Neuronal stem cell (in vitro differentiated cells): ENCODE measurements at regions not wholly inside any gene's neighbourhood (a gene's known extent, or its start where the extent isn't known, plus 50 kb on each side); places are given as distances from the start of the nearest gene placed in this dataset.
A peak's percentile ranks its signal among the peaks of the same experiment; 100 is the strongest.

ENCODE experiments used
- DNase-seq: peaks from one replicate; pipeline ENCODE4 v3.0.0-alpha.2; 2013; ENCODE audit warnings: low spot score
- H2AFZ ChIP-seq: one replicate; pipeline ENCODE4 v1.6.1; 2013; ENCODE audit warnings: mild to moderate bottlenecking, low read length, inconsistent platforms
- H2AK5ac ChIP-seq: 2 replicates; pipeline ENCODE4 v1.6.1; 2013; ENCODE audit warnings: low read depth, mild to moderate bottlenecking, inconsistent platforms, low read length, moderate library complexity, mixed read lengths
- H2BK120ac ChIP-seq: 2 replicates; pipeline ENCODE4 v1.6.1; 2013; ENCODE audit warnings: low read depth, mild to moderate bottlenecking, inconsistent platforms, low read length, moderate library complexity, mixed read lengths
- H2BK12ac ChIP-seq: one replicate; pipeline ENCODE4 v1.6.1; 2013; ENCODE audit warnings: low read length, inconsistent platforms
- H2BK15ac ChIP-seq: 2 replicates; pipeline ENCODE4 v1.6.1; 2013; ENCODE audit warnings: mild to moderate bottlenecking, low read length, inconsistent platforms, mixed read lengths
- H2BK5ac ChIP-seq: one replicate; pipeline ENCODE4 v1.6.1; 2013; ENCODE audit warnings: inconsistent platforms, mild to moderate bottlenecking, low read length, moderate library complexity
- H3K14ac ChIP-seq: one replicate; pipeline ENCODE4 v1.6.1; 2013; ENCODE audit warnings: low read length, inconsistent platforms
- H3K18ac ChIP-seq: 2 replicates; pipeline ENCODE4 v1.6.1; 2013; ENCODE audit warnings: low read length, inconsistent platforms
- H3K23ac ChIP-seq: 2 replicates; pipeline ENCODE4 v1.6.1; 2013; ENCODE audit warnings: low read depth, mild to moderate bottlenecking, mixed read lengths, low read length, inconsistent platforms; ENCODE audit not compliant: poor library complexity
- H3K27ac ChIP-seq: replicated peaks from 3 replicates; pipeline ENCODE4 v1.5.1; 2013; ENCODE audit warnings: low read length, inconsistent platforms
- H3K27me3 ChIP-seq, 3 experiments: 2 replicates each; pipeline ENCODE4 v1.6.1; 2013; ENCODE audit warnings: low read length in 3 of 3, mild to moderate bottlenecking in 2 of 3, inconsistent platforms in 1 of 3, low read depth in 1 of 3, mixed read lengths in 1 of 3, moderate library complexity in 1 of 3; ENCODE audit not compliant: control insufficient read depth in 3 of 3, insufficient read depth in 3 of 3
- H3K36me3 ChIP-seq, 2 donors: replicated peaks in 1 of 2; 2 replicates each; pipeline ENCODE4 v1.6.1; 2013; ENCODE audit warnings: low read length in 2 of 2; ENCODE audit not compliant: control insufficient read depth in 2 of 2, insufficient read depth in 2 of 2
- H3K4ac ChIP-seq: 2 replicates; pipeline ENCODE4 v1.6.1; 2013; ENCODE audit warnings: inconsistent platforms, mild to moderate bottlenecking, low read length, moderate library complexity
- H3K4me1 ChIP-seq, 2 donors: 1 replicate in 1 of 2; 2 replicates in 1 of 2; pipeline ENCODE4 v1.6.1; 2013; ENCODE audit warnings: low read length in 2 of 2, low read depth in 1 of 2; ENCODE audit not compliant: control insufficient read depth in 2 of 2, insufficient read depth in 1 of 2
- H3K4me2 ChIP-seq: one replicate; pipeline ENCODE4 v1.6.1; 2013; ENCODE audit warnings: mild to moderate bottlenecking, low read length, inconsistent platforms; ENCODE audit not compliant: insufficient read depth, poor library complexity, severe bottlenecking
- H3K4me3 ChIP-seq, 2 donors: 2 replicates each; pipeline ENCODE4 v1.5.1; 2013; ENCODE audit warnings: low read length in 2 of 2, mild to moderate bottlenecking in 2 of 2, inconsistent platforms in 1 of 2, moderate library complexity in 1 of 2
- H3K79me1 ChIP-seq: one replicate; pipeline ENCODE4 v1.6.1; 2013; ENCODE audit warnings: low read depth, mild to moderate bottlenecking, inconsistent platforms, low read length, moderate library complexity
- H3K9ac ChIP-seq: one replicate; pipeline ENCODE4 v1.6.1; 2013; ENCODE audit warnings: mild to moderate bottlenecking, low read depth, low read length, inconsistent platforms; ENCODE audit not compliant: poor library complexity
- H3K9me3 ChIP-seq, 2 donors: replicated peaks in 1 of 2; 2 replicates each; pipeline versions ENCODE3 to v1.6.1; 2013; ENCODE audit warnings: low read length in 2 of 2, mild to moderate bottlenecking in 2 of 2, inconsistent platforms in 1 of 2, low read depth in 1 of 2, mixed read lengths in 1 of 2, moderate library complexity in 1 of 2; ENCODE audit not compliant: control insufficient read depth in 2 of 2, insufficient read depth in 1 of 2
- H4K8ac ChIP-seq: one replicate; pipeline ENCODE4 v1.6.1; 2013; ENCODE audit warnings: low read depth, mild to moderate bottlenecking, inconsistent platforms, low read length, moderate library complexity
- H4K91ac ChIP-seq: one replicate; pipeline ENCODE4 v1.6.1; 2013; ENCODE audit warnings: low read length, low read depth, mild to moderate bottlenecking, inconsistent platforms; ENCODE audit not compliant: poor library complexity
- WGBS, 2 donors: extraction: QIAGEN DNeasy Blood & Tissue Kit; methylation state at CpG; one replicate each; pipeline ENCODE4 v1.1.7; 2013; ENCODE audit warnings: missing lambda C conversion rate in 2 of 2, mixed read lengths in 1 of 2; ENCODE audit not compliant: insufficient read length in 2 of 2, insufficient replicate concordance in 1 of 2; ENCODE audit errors: extremely low coverage in 2 of 2; 5-methylcytosine and 5-hydroxymethylcytosine counted together

- Histone ChIP-seq H3K18ac (no peak overlapping the region), H3K36me3 (no peaks in the 10 kb centered on the region), H2BK5ac (no peak overlapping the region), H3K27ac (no peak overlapping the region), H3K23ac (no peak overlapping the region), H2AK5ac (no peak overlapping the region), H3K14ac (no peak overlapping the region), H3K4me3 (no peak overlapping the region), H3K9me3 (no peaks in the 10 kb centered on the region), H2BK120ac (no peak overlapping the region), H3K9ac (no peak overlapping the region), H4K91ac (no peak overlapping the region), H3K79me1 (no peaks in the 10 kb centered on the region), H3K4me2 (no peak overlapping the region), H4K8ac (no peak overlapping the region), H2BK15ac (no peak overlapping the region), H3K4me1 (peaks cover 2% of the 10 kb centered on the region in 2 donors), H2AFZ (no peak overlapping the region), H3K4ac (no peak overlapping the region), H2BK12ac (no peak overlapping the region), H3K27me3 (no peaks in the 10 kb centered on the region)
- no peak for DNase-seq
- no CpG with 5 or more reads among the region's 5 CpGs for WGBS, 2 donors
Observed at GRCh38 chr2:215841175-215841816, 172.1 kb downstream of the MREG start.

- H3K4me1 ChIP-seq = peaks cover 2% of the 10 kb centered on the region in 2 donors
- H3K14ac ChIP-seq = peak overlapping the region; percentile 86
- no peak overlapping the region for H3K4me2 ChIP-seq
- no peak overlapping the region for H3K23ac ChIP-seq
- H3K4me3 ChIP-seq = no peak overlapping the region
- H3K18ac ChIP-seq = peak overlapping the region; percentile 49
- no peak overlapping the region for H3K9ac ChIP-seq
- H3K4ac ChIP-seq = peak overlapping the region; percentile 40
- H2BK12ac ChIP-seq = no peak overlapping the region
- no peak overlapping the region for H4K91ac ChIP-seq
- no peaks in the 10 kb centered on the region for H3K79me1 ChIP-seq
- H2BK15ac ChIP-seq = no peak overlapping the region
- H3K36me3 ChIP-seq = no peaks in the 10 kb centered on the region
- no peaks in the 10 kb centered on the region for H3K9me3 ChIP-seq
- H2AFZ ChIP-seq = peak overlapping the region; percentile 56
- no CpG with 5 or more reads among the region's 4 CpGs for WGBS, 2 donors
- no peak overlapping the region for H3K27ac ChIP-seq
- H3K27me3 ChIP-seq = no peaks in the 10 kb centered on the region
- no peak overlapping the region for H2BK5ac ChIP-seq
- H2AK5ac ChIP-seq = peak overlapping the region; percentile 10
- DNase-seq = no peak
- H4K8ac ChIP-seq = no peak overlapping the region
- H2BK120ac ChIP-seq = no peak overlapping the region
Observed at GRCh38 chr2:215839816-215840215, 173.5 kb downstream of the MREG start.

- no peak overlapping the region for H4K8ac ChIP-seq
- peak overlapping the region; percentile 67 for H3K18ac ChIP-seq
- H3K23ac ChIP-seq = no peak overlapping the region
- H2BK5ac ChIP-seq = no peak overlapping the region
- DNase-seq = no peak
- no peak overlapping the region for H3K27ac ChIP-seq
- H2BK12ac ChIP-seq = no peak overlapping the region
- no peak overlapping the region for H3K9ac ChIP-seq
- no peak overlapping the region for H3K4ac ChIP-seq
- H2AK5ac ChIP-seq = no peak overlapping the region
- H3K27me3 ChIP-seq = no peaks in the 10 kb centered on the region
- H3K4me3 ChIP-seq = no peak overlapping the region
- no peak overlapping the region for H4K91ac ChIP-seq
- peak overlapping the region; percentile 56 for H2AFZ ChIP-seq
- H3K4me1 ChIP-seq = peaks cover 2% of the 10 kb centered on the region in 2 donors
- H2BK120ac ChIP-seq = no peak overlapping the region
- no peaks in the 10 kb centered on the region for H3K79me1 ChIP-seq
- no peaks in the 10 kb centered on the region for H3K36me3 ChIP-seq
- no CpG with 5 or more reads among the region's 1 CpG for WGBS, 2 donors
- H3K4me2 ChIP-seq = no peak overlapping the region
- no peak overlapping the region for H2BK15ac ChIP-seq
- no peaks in the 10 kb centered on the region for H3K9me3 ChIP-seq
- no peak overlapping the region for H3K14ac ChIP-seq
Observed at GRCh38 chr2:215839309-215839708, 174.0 kb downstream of the MREG start.

GRCh38 chr2:215836881-215837280 is 176.5 kb downstream of the MREG start:
- Histone ChIP-seq H3K4ac (no peak overlapping the region), H3K27ac (no peak overlapping the region), H2AK5ac (no peak overlapping the region), H2BK5ac (no peak overlapping the region), H3K9me3 (no peaks in the 10 kb centered on the region), H4K8ac (no peak overlapping the region), H2BK15ac (no peak overlapping the region), H3K4me3 (no peak overlapping the region), H3K9ac (no peak overlapping the region), H3K79me1 (no peaks in the 10 kb centered on the region), H3K18ac (no peak overlapping the region), H2BK12ac (no peak overlapping the region), H3K27me3 (no peaks in the 10 kb centered on the region), H3K4me1 (peaks cover 2 to 4% of the 10 kb centered on the region in 2 donors), H4K91ac (no peak overlapping the region), H2AFZ (no peak overlapping the region), H2BK120ac (no peak overlapping the region), H3K36me3 (no peaks in the 10 kb centered on the region), H3K14ac (no peak overlapping the region), H3K23ac (no peak overlapping the region), H3K4me2 (no peak overlapping the region)
- DNase-seq = no peak
- 100% methylated on average over 1 of the region's 4 CpGs; no CpG with 5 or more reads in 1 of the 2 donors for WGBS, 2 donors
